Lower leg skin (tissue), 4 donors: ENCODE measurements at regions not wholly inside any gene's neighbourhood (a gene's known extent, or its start where the extent isn't known, plus 50 kb on each side); places are given as distances from the start of the nearest gene placed in this dataset.

ENCODE experiments used
- DNase-seq, 2 donors: peaks; one replicate each; pipeline ENCODE4 v3.0.0-alpha.2; 2019; ENCODE audit warnings: low spot score in 2 of 2
- H3K4me3 ChIP-seq: fragments of 200-600 bp; sonication (generic); 2 replicates; pipeline ENCODE4 v1.5.1; 2017; ENCODE audit warnings: mild to moderate bottlenecking, low read depth; ENCODE audit not compliant: poor library complexity, severe bottlenecking
- POLR2A ChIP-seq, 2 donors: fragments of 450-650 bp; IDR thresholded peaks; one replicate each; pipeline ENCODE4 v1.6.1; 2016 to 2017; ENCODE audit warnings: antibody characterized with exemption in 2 of 2, mild to moderate bottlenecking in 1 of 2, moderate library complexity in 1 of 2
- WGBS, 2 donors: methylation state at CpG; one replicate each; pipeline ENCODE4 v1.1.5; 2018; 5-methylcytosine and 5-hydroxymethylcytosine counted together
- intact Hi-C: fragments of 100-400 bp; cut with DNase I; formaldehyde crosslinking; loops from one replicate; pipeline ENCODE4 v1.15.0; 2023; ENCODE audit warnings: low total_unique reads
- TF ChIP-seq, protein P1 (sequence below), 3 donors: fragments of 450-650 bp; IDR thresholded peaks; one replicate each; pipeline ENCODE4 v1.5.1; 2016; ENCODE audit warnings: antibody characterized with exemption in 3 of 3, mild to moderate bottlenecking in 3 of 3, moderate library complexity in 2 of 3

GRCh38 chr4:23686169-23686897 lies 203.5 kb downstream of the PPARGC1A start:
- DNase-seq: no peak
- WGBS, 2 donors: 94% methylated on average over 3 of the region's 3 CpGs
- no peak overlapping the region for H3K4me3 ChIP-seq
- TF ChIP-seq, protein P1, sequence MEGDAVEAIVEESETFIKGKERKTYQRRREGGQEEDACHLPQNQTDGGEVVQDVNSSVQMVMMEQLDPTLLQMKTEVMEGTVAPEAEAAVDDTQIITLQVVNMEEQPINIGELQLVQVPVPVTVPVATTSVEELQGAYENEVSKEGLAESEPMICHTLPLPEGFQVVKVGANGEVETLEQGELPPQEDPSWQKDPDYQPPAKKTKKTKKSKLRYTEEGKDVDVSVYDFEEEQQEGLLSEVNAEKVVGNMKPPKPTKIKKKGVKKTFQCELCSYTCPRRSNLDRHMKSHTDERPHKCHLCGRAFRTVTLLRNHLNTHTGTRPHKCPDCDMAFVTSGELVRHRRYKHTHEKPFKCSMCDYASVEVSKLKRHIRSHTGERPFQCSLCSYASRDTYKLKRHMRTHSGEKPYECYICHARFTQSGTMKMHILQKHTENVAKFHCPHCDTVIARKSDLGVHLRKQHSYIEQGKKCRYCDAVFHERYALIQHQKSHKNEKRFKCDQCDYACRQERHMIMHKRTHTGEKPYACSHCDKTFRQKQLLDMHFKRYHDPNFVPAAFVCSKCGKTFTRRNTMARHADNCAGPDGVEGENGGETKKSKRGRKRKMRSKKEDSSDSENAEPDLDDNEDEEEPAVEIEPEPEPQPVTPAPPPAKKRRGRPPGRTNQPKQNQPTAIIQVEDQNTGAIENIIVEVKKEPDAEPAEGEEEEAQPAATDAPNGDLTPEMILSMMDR (IDR thresholded peaks at IDR 0.05): no peak
- TF ChIP-seq POLR2A (IDR thresholded peaks at IDR 0.05): no peak
- intact Hi-C loops: no loop called here

- intact Hi-C loops: no loop called here
- TF ChIP-seq POLR2A (IDR thresholded peaks at IDR 0.05): no peak
- TF ChIP-seq, protein P1 (IDR thresholded peaks at IDR 0.05): no peak
- 77 to 82% methylated on average over 4 of the region's 4 CpGs for WGBS, 2 donors
- H3K4me3 ChIP-seq: no peak overlapping the region
- DNase-seq: no peak
Observed at GRCh38 chr4:23685471-23685870, 204.4 kb downstream of the PPARGC1A start.

- intact Hi-C loops: no loop called here
- DNase-seq: no peak
- no peak for TF ChIP-seq POLR2A (IDR thresholded peaks at IDR 0.05)
- TF ChIP-seq, protein P1 (IDR thresholded peaks at IDR 0.05): no peak
- H3K4me3 ChIP-seq: no peak overlapping the region
- WGBS, 2 donors: 58 to 61% methylated on average over 2 of the region's 2 CpGs
Observed at GRCh38 chr4:23680671-23681518, 209.0 kb downstream of the PPARGC1A start.

DNA sequence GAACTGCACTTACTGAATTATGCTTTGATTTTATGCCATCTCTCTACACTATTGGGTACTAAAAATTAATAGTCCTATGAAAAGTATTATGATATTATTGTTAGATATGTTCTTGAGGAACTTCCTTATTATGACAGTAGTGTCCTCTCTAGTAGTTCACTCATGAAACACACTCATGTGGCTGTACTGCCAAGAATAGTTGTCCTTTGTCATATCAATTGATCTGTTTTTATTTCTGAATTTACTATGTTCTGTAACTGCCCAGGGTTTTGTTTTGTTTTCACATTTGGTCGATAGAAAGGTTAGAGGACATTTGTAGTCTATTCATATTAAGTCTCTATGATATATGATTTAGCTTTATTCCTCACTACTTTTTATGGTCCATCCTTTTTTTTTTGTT lies 215.2 kb downstream of the PPARGC1A start:
- no peak overlapping the region for H3K4me3 ChIP-seq
- intact Hi-C loops: no loop called here
- WGBS, 2 donors: 63 to 91% methylated on average over 1 of the region's 1 CpG

DNA sequence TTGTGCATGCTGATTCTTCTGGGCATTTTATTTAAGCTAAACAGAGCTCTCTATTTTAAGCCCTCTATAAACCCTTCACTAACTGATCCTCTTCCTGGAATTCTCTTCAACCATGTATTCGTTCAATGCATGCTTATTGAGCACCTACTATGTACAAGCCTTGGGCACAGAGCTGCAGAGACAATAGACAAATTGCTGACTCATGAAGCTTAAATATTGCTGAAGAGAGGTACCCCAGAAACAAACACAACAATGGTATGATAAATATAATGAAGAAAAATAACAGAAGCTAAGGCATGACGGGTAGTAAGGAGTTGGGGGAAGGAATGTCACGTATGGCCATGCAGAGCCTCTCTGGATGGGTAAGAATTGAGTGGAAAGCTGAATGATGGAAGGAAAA lies 222.2 kb downstream of the PPARGC1A start:
- 86 to 90% methylated on average over 3 of the region's 3 CpGs for WGBS, 2 donors
- TF ChIP-seq POLR2A (IDR thresholded peaks at IDR 0.05): no peak
- TF ChIP-seq, protein P1 (IDR thresholded peaks at IDR 0.05): no peak

More for the DNA sequence above, 215.2 kb downstream of the PPARGC1A start:
- no peak for DNase-seq
- TF ChIP-seq, protein P1 (IDR thresholded peaks at IDR 0.05): no peak
- no peak for TF ChIP-seq POLR2A (IDR thresholded peaks at IDR 0.05)

More for the DNA sequence above, 222.2 kb downstream of the PPARGC1A start:
- intact Hi-C loops: no loop called here
- no peak overlapping the region for H3K4me3 ChIP-seq
- DNase-seq: no peak
